ENCODE measurements at regions not wholly inside any gene's neighbourhood (a gene's known extent, or its start where the extent isn't known, plus 50 kb on each side); places are given as distances from the start of the nearest gene placed in this dataset.

- Mint-ChIP-seq H3K4me1 (ENCODE audit: insufficient read depth, unreplicated experiment) (no peaks in the 10 kb centered on the region), H3K4me3 (ENCODE audit: unreplicated experiment) (no peak overlapping the region), H3K36me3 (ENCODE audit: insufficient read depth, unreplicated experiment) (no peaks in the 10 kb centered on the region), H3K27me3 (ENCODE audit: insufficient read depth, unreplicated experiment) (no peaks in the 10 kb centered on the region), H3K9me3 (ENCODE audit: unreplicated experiment) (no peaks in the 10 kb centered on the region), H3K27ac (ENCODE audit: low read depth, unreplicated experiment) (no peak overlapping the region)
- intact Hi-C loops (cut with micrococcal nuclease) = no loop called here
- TF ChIP-seq CTCF (IDR thresholded peaks at IDR 0.05; ENCODE audit: unreplicated experiment) = no peak
- ChIA-PET POLR2A (no interaction called here), CTCF (no interaction called here)
- BruUV-seq (replicated peaks) = no TSS peak
- DNase-seq (ENCODE audit: unreplicated experiment) = no peak
Observed at GRCh38 chr4:177796841-177797240, 354.6 kb upstream of the AGA start.

- Mint-ChIP-seq H3K4me1 (ENCODE audit: insufficient read depth, unreplicated experiment) (no peaks in the 10 kb centered on the region), H3K27me3 (ENCODE audit: insufficient read depth, unreplicated experiment) (no peaks in the 10 kb centered on the region), H3K9me3 (ENCODE audit: unreplicated experiment) (no peaks in the 10 kb centered on the region), H3K36me3 (ENCODE audit: insufficient read depth, unreplicated experiment) (no peaks in the 10 kb centered on the region), H3K4me3 (ENCODE audit: unreplicated experiment) (no peak overlapping the region), H3K27ac (ENCODE audit: low read depth, unreplicated experiment) (no peak overlapping the region)
- CTCF ChIA-PET = no interaction called here
- intact Hi-C loops (cut with micrococcal nuclease) = no loop called here
- POLR2A ChIA-PET = no interaction called here
- DNase-seq (ENCODE audit: unreplicated experiment) = no peak
- no peak for TF ChIP-seq CTCF (IDR thresholded peaks at IDR 0.05; ENCODE audit: unreplicated experiment)
- BruUV-seq (replicated peaks) = no TSS peak
Observed at GRCh38 chr4:177798161-177798560, 355.9 kb upstream of the AGA start.

- ChIA-PET POLR2A (no interaction called here), CTCF (no interaction called here)
- no peak for DNase-seq (ENCODE audit: unreplicated experiment)
- Mint-ChIP-seq H3K27me3 (ENCODE audit: insufficient read depth, unreplicated experiment) (no peaks in the 10 kb centered on the region), H3K9me3 (ENCODE audit: unreplicated experiment) (no peaks in the 10 kb centered on the region), H3K27ac (ENCODE audit: low read depth, unreplicated experiment) (no peak overlapping the region), H3K36me3 (ENCODE audit: insufficient read depth, unreplicated experiment) (no peaks in the 10 kb centered on the region), H3K4me3 (ENCODE audit: unreplicated experiment) (no peak overlapping the region), H3K4me1 (ENCODE audit: insufficient read depth, unreplicated experiment) (no peaks in the 10 kb centered on the region)
- intact Hi-C loops (cut with micrococcal nuclease) = no loop called here
- BruUV-seq (replicated peaks) = no TSS peak
- no peak for TF ChIP-seq CTCF (IDR thresholded peaks at IDR 0.05; ENCODE audit: unreplicated experiment)
Observed at GRCh38 chr4:177802162-177802561, 359.9 kb upstream of the AGA start.

GRCh38 chr4:177802661-177803060 is 360.4 kb upstream of the AGA start:
- H3K27ac Mint-ChIP-seq (ENCODE audit: low read depth, unreplicated experiment) = no peak overlapping the region
- no peaks in the 10 kb centered on the region for H3K36me3 Mint-ChIP-seq (ENCODE audit: insufficient read depth, unreplicated experiment)
- no peaks in the 10 kb centered on the region for H3K27me3 Mint-ChIP-seq (ENCODE audit: insufficient read depth, unreplicated experiment)
- ChIA-PET CTCF (no interaction called here), POLR2A (no interaction called here)
- H3K4me3 Mint-ChIP-seq (ENCODE audit: unreplicated experiment) = no peak overlapping the region
- intact Hi-C loops (cut with micrococcal nuclease) = no loop called here
- no peaks in the 10 kb centered on the region for H3K4me1 Mint-ChIP-seq (ENCODE audit: insufficient read depth, unreplicated experiment)
- no peaks in the 10 kb centered on the region for H3K9me3 Mint-ChIP-seq (ENCODE audit: unreplicated experiment)
- peak; percentile 53 for DNase-seq (ENCODE audit: unreplicated experiment)
- no peak for TF ChIP-seq CTCF (IDR thresholded peaks at IDR 0.05; ENCODE audit: unreplicated experiment)
- BruUV-seq (replicated peaks) = no TSS peak
